ENCODE measurements at regions not wholly inside any gene's neighbourhood (a gene's known extent, or its start where the extent isn't known, plus 50 kb on each side); places are given as distances from the start of the nearest gene placed in this dataset.

- H3K9me2 ChIP-seq (replicated peaks; ENCODE audit: insufficient read depth, low read length) = no peaks in the 10 kb centered on the region
- H3K27ac ChIP-seq (ENCODE audit: low read length) = no peak overlapping the region
- no peak overlapping the region for H3K4me2 ChIP-seq (ENCODE audit: low read depth, low read length, poor library complexity, severe bottlenecking)
- H4K20me1 ChIP-seq (ENCODE audit: insufficient read depth, low read depth, low read length) = no peaks in the 10 kb centered on the region
- no peaks in the 10 kb centered on the region for H3K36me3 ChIP-seq (ENCODE audit: insufficient read depth, low read length)
- no peak overlapping the region for H3K4me3 ChIP-seq (ENCODE audit: low read length)
- H3K9me3 ChIP-seq (ENCODE audit: low read length) = no peaks in the 10 kb centered on the region
- H3K4me1 ChIP-seq (ENCODE audit: low read length) = peaks cover 9% of the 10 kb centered on the region
- H2AFZ ChIP-seq (ENCODE audit: low read length) = no peak overlapping the region
- H3K27me3 ChIP-seq (ENCODE audit: low read length) = no peaks in the 10 kb centered on the region
- DNase-seq = no peak
- no peaks in the 10 kb centered on the region for H3K79me2 ChIP-seq (ENCODE audit: low read length)
- H3K9ac ChIP-seq (ENCODE audit: low read length) = no peak overlapping the region
These were observed 100.5 kb downstream of the INHBB start for GRCh38 chr2:120446236-120447126.

GRCh38 chr2:120447127-120447785 is 101.3 kb downstream of the INHBB start:
- H3K9me3 ChIP-seq (ENCODE audit: low read length) = no peaks in the 10 kb centered on the region
- no peak for DNase-seq

GRCh38 chr2:120448436-120448835 is 102.5 kb downstream of the INHBB start:
- H4K20me1 ChIP-seq (ENCODE audit: insufficient read depth, low read depth, low read length) = no peaks in the 10 kb centered on the region
- peaks cover 6% of the 10 kb centered on the region for H3K4me1 ChIP-seq (ENCODE audit: low read length)
- no peak overlapping the region for H2AFZ ChIP-seq (ENCODE audit: low read length)
- H3K27me3 ChIP-seq (ENCODE audit: low read length) = no peaks in the 10 kb centered on the region
- no peak for DNase-seq
- no peak overlapping the region for H3K9ac ChIP-seq (ENCODE audit: low read length)
- no peak overlapping the region for H3K4me3 ChIP-seq (ENCODE audit: low read length)
- H3K9me2 ChIP-seq (replicated peaks; ENCODE audit: insufficient read depth, low read length) = no peaks in the 10 kb centered on the region
- no peak overlapping the region for H3K4me2 ChIP-seq (ENCODE audit: low read depth, low read length, poor library complexity, severe bottlenecking)
- H3K9me3 ChIP-seq (ENCODE audit: low read length) = no peaks in the 10 kb centered on the region
- no peak overlapping the region for H3K27ac ChIP-seq (ENCODE audit: low read length)
- no peaks in the 10 kb centered on the region for H3K36me3 ChIP-seq (ENCODE audit: insufficient read depth, low read length)
- no peaks in the 10 kb centered on the region for H3K79me2 ChIP-seq (ENCODE audit: low read length)

More at GRCh38 chr2:120447127-120447785, 101.3 kb downstream of the INHBB start:
- Histone ChIP-seq H3K79me2 (ENCODE audit: low read length) (no peaks in the 10 kb centered on the region), H3K4me2 (ENCODE audit: low read depth, low read length, poor library complexity, severe bottlenecking) (no peak overlapping the region), H3K9me2 (replicated peaks; ENCODE audit: insufficient read depth, low read length) (no peaks in the 10 kb centered on the region), H3K4me1 (ENCODE audit: low read length) (peaks cover 6% of the 10 kb centered on the region), H3K27ac (ENCODE audit: low read length) (no peak overlapping the region), H3K4me3 (ENCODE audit: low read length) (no peak overlapping the region), H3K36me3 (ENCODE audit: insufficient read depth, low read length) (no peaks in the 10 kb centered on the region), H3K9ac (ENCODE audit: low read length) (no peak overlapping the region), H4K20me1 (ENCODE audit: insufficient read depth, low read depth, low read length) (no peaks in the 10 kb centered on the region), H2AFZ (ENCODE audit: low read length) (no peak overlapping the region), H3K27me3 (ENCODE audit: low read length) (no peaks in the 10 kb centered on the region)

GRCh38 chr2:120448961-120449810 is 103.2 kb downstream of the INHBB start:
- Histone ChIP-seq H2AFZ (ENCODE audit: low read length) (no peak overlapping the region), H3K9ac (ENCODE audit: low read length) (no peak overlapping the region), H3K9me2 (replicated peaks; ENCODE audit: insufficient read depth, low read length) (no peaks in the 10 kb centered on the region), H3K9me3 (ENCODE audit: low read length) (no peaks in the 10 kb centered on the region), H4K20me1 (ENCODE audit: insufficient read depth, low read depth, low read length) (no peaks in the 10 kb centered on the region), H3K4me2 (ENCODE audit: low read depth, low read length, poor library complexity, severe bottlenecking) (no peak overlapping the region), H3K27me3 (ENCODE audit: low read length) (no peaks in the 10 kb centered on the region), H3K36me3 (ENCODE audit: insufficient read depth, low read length) (no peaks in the 10 kb centered on the region), H3K79me2 (ENCODE audit: low read length) (no peaks in the 10 kb centered on the region), H3K4me1 (ENCODE audit: low read length) (peaks cover 6% of the 10 kb centered on the region), H3K27ac (ENCODE audit: low read length) (no peak overlapping the region), H3K4me3 (ENCODE audit: low read length) (no peak overlapping the region)
- DNase-seq = no peak

GRCh38 chr2:120450196-120450820 is 104.4 kb downstream of the INHBB start:
- no peak overlapping the region for H3K9ac ChIP-seq (ENCODE audit: low read length)

GRCh38 chr2:120451334-120451733 is 105.4 kb downstream of the INHBB start:
- H3K4me1 ChIP-seq (ENCODE audit: low read length) = peaks cover 11% of the 10 kb centered on the region
- H3K9me3 ChIP-seq (ENCODE audit: low read length) = no peaks in the 10 kb centered on the region
- H4K20me1 ChIP-seq (ENCODE audit: insufficient read depth, low read depth, low read length) = no peaks in the 10 kb centered on the region
- no peak overlapping the region for H3K4me2 ChIP-seq (ENCODE audit: low read depth, low read length, poor library complexity, severe bottlenecking)
- no peak for DNase-seq
- no peaks in the 10 kb centered on the region for H3K27me3 ChIP-seq (ENCODE audit: low read length)
- no peaks in the 10 kb centered on the region for H3K79me2 ChIP-seq (ENCODE audit: low read length)
- H3K9ac ChIP-seq (ENCODE audit: low read length) = no peak overlapping the region
- H3K27ac ChIP-seq (ENCODE audit: low read length) = no peak overlapping the region
- H3K9me2 ChIP-seq (replicated peaks; ENCODE audit: insufficient read depth, low read length) = no peaks in the 10 kb centered on the region
- no peak overlapping the region for H3K4me3 ChIP-seq (ENCODE audit: low read length)
- H2AFZ ChIP-seq (ENCODE audit: low read length) = no peak overlapping the region
- H3K36me3 ChIP-seq (ENCODE audit: insufficient read depth, low read length) = no peaks in the 10 kb centered on the region

More at GRCh38 chr2:120450196-120450820, 104.4 kb downstream of the INHBB start:
- peaks cover 11% of the 10 kb centered on the region for H3K4me1 ChIP-seq (ENCODE audit: low read length)
- no peaks in the 10 kb centered on the region for H3K9me2 ChIP-seq (replicated peaks; ENCODE audit: insufficient read depth, low read length)
- no peak overlapping the region for H3K4me2 ChIP-seq (ENCODE audit: low read depth, low read length, poor library complexity, severe bottlenecking)
- no peaks in the 10 kb centered on the region for H4K20me1 ChIP-seq (ENCODE audit: insufficient read depth, low read depth, low read length)
- no peaks in the 10 kb centered on the region for H3K27me3 ChIP-seq (ENCODE audit: low read length)
- no peak overlapping the region for H3K4me3 ChIP-seq (ENCODE audit: low read length)
- H2AFZ ChIP-seq (ENCODE audit: low read length) = no peak overlapping the region
- no peaks in the 10 kb centered on the region for H3K79me2 ChIP-seq (ENCODE audit: low read length)
- H3K27ac ChIP-seq (ENCODE audit: low read length) = no peak overlapping the region
- no peaks in the 10 kb centered on the region for H3K9me3 ChIP-seq (ENCODE audit: low read length)
- no peaks in the 10 kb centered on the region for H3K36me3 ChIP-seq (ENCODE audit: insufficient read depth, low read length)
- no peak for DNase-seq

- H3K27ac ChIP-seq (ENCODE audit: low read length) = no peak overlapping the region
- no peaks in the 10 kb centered on the region for H3K9me3 ChIP-seq (ENCODE audit: low read length)
- no peak overlapping the region for H3K4me2 ChIP-seq (ENCODE audit: low read depth, low read length, poor library complexity, severe bottlenecking)
- no peaks in the 10 kb centered on the region for H4K20me1 ChIP-seq (ENCODE audit: insufficient read depth, low read depth, low read length)
- no peaks in the 10 kb centered on the region for H3K79me2 ChIP-seq (ENCODE audit: low read length)
- H3K9me2 ChIP-seq (replicated peaks; ENCODE audit: insufficient read depth, low read length) = no peaks in the 10 kb centered on the region
- no peak for DNase-seq
- H3K4me1 ChIP-seq (ENCODE audit: low read length) = peaks cover 11% of the 10 kb centered on the region
- H3K9ac ChIP-seq (ENCODE audit: low read length) = no peak overlapping the region
- H3K27me3 ChIP-seq (ENCODE audit: low read length) = no peaks in the 10 kb centered on the region
- H3K36me3 ChIP-seq (ENCODE audit: insufficient read depth, low read length) = no peaks in the 10 kb centered on the region
- H3K4me3 ChIP-seq (ENCODE audit: low read length) = no peak overlapping the region
- no peak overlapping the region for H2AFZ ChIP-seq (ENCODE audit: low read length)
These were observed 106.2 kb downstream of the INHBB start for GRCh38 chr2:120452131-120452530.

All from Karpas-422 (cell line).